Activated CD8-positive, alpha-beta T cell treated with anti-CD3 and anti-CD28 coated beads for 36 hours (primary cell): ENCODE measurements at regions not wholly inside any gene's neighbourhood (a gene's known extent, or its start where the extent isn't known, plus 50 kb on each side); places are given as distances from the start of the nearest gene placed in this dataset.

Experiments used
- ATAC-seq: fragments of 200-7000 bp; cut with Tn5 transposase; one replicate; pipeline ENCODE4 v1.10.0; 2021; ENCODE audit warnings: mild to moderate bottlenecking, moderate library complexity
- CTCF ChIA-PET: fragments of 350-600 bp; sonication (Branson Sonifier 250); formaldehyde crosslinking; loops from one replicate; lab custom pipeline; 2021; ENCODE audit warnings: antibody characterized with exemption; lab: Charles Lee
- POLR2A ChIA-PET: fragments of 350-600 bp; sonication (Branson Sonifier 250); formaldehyde crosslinking; loops from one replicate; lab custom pipeline; 2021; ENCODE audit warnings: antibody characterized with exemption; lab: Charles Lee
- DNase-seq: peaks from one replicate; pipeline ENCODE4 v3.0.0-alpha.2; 2020
- H3K27ac Mint-ChIP-seq: one replicate; pipeline ENCODE4 v1.8.0; 2021; ENCODE audit warnings: mild to moderate bottlenecking, mixed read lengths
- H3K27me3 Mint-ChIP-seq: one replicate; pipeline ENCODE4 v1.8.0; 2021; ENCODE audit warnings: mixed read lengths
- H3K36me3 Mint-ChIP-seq: one replicate; pipeline ENCODE4 v1.8.0; 2021; ENCODE audit warnings: low read depth, mixed read lengths
- H3K4me1 Mint-ChIP-seq: one replicate; pipeline ENCODE4 v1.8.0; 2021; ENCODE audit warnings: low read depth, mixed read lengths
- H3K4me3 Mint-ChIP-seq: one replicate; pipeline ENCODE4 v1.8.0; 2021; ENCODE audit warnings: mild to moderate bottlenecking, moderate library complexity, mixed read lengths
- H3K9me3 Mint-ChIP-seq: one replicate; pipeline ENCODE4 v1.8.0; 2021; ENCODE audit warnings: mixed read lengths
- CTCF ChIP-seq: fragments of 200-600 bp; IDR thresholded peaks from one replicate; pipeline ENCODE4 v1.8.0; 2022; ENCODE audit warnings: antibody characterized with exemption, mild to moderate bottlenecking
- intact Hi-C: fragments of 100-400 bp; cut with micrococcal nuclease; formaldehyde crosslinking; loops from one replicate; pipeline ENCODE4 v1.10.0; 2022

- Mint-ChIP-seq H3K27me3 (no peaks in the 10 kb centered on the region), H3K4me1 (no peaks in the 10 kb centered on the region), H3K4me3 (no peak overlapping the region), H3K27ac (no peak overlapping the region), H3K36me3 (no peaks in the 10 kb centered on the region), H3K9me3 (no peaks in the 10 kb centered on the region)
- DNase-seq (no peak), ATAC-seq (no peak)
- TF ChIP-seq CTCF, result no peak
- intact Hi-C loops, result no loop called here
- POLR2A ChIA-PET, result no interaction called here
- CTCF ChIA-PET, result no interaction called here
Measured at GRCh38 chr11:109229682-109230081, 192.3 kb upstream of the C11orf87 start.

GRCh38 chr11:109236188-109236587 is 185.8 kb upstream of the C11orf87 start:
- no peak for TF ChIP-seq CTCF
- ATAC-seq (no peak), DNase-seq (no peak)
- no peaks in the 10 kb centered on the region for H3K36me3 Mint-ChIP-seq
- intact Hi-C loops, result no loop called here
- H3K27ac Mint-ChIP-seq, result no peak overlapping the region
- H3K4me3 Mint-ChIP-seq, result no peak overlapping the region
- peaks cover 1% of the 10 kb centered on the region for H3K27me3 Mint-ChIP-seq
- H3K4me1 Mint-ChIP-seq, result no peaks in the 10 kb centered on the region
- no peaks in the 10 kb centered on the region for H3K9me3 Mint-ChIP-seq
- ChIA-PET POLR2A (no interaction called here), CTCF (no interaction called here)

- Mint-ChIP-seq H3K27me3 (peaks cover 1% of the 10 kb centered on the region), H3K4me1 (no peaks in the 10 kb centered on the region), H3K27ac (no peak overlapping the region), H3K4me3 (no peak overlapping the region), H3K36me3 (no peaks in the 10 kb centered on the region), H3K9me3 (no peaks in the 10 kb centered on the region)
- TF ChIP-seq CTCF, result no peak
- no peak for ATAC-seq
- no peak for DNase-seq
- CTCF ChIA-PET, result no interaction called here
- POLR2A ChIA-PET, result no interaction called here
- intact Hi-C loops, result no loop called here
Measured at GRCh38 chr11:109236696-109237095, 185.3 kb upstream of the C11orf87 start.

- ChIA-PET POLR2A (no interaction called here), CTCF (no interaction called here)
- intact Hi-C loops, result no loop called here
- Mint-ChIP-seq H3K36me3 (no peaks in the 10 kb centered on the region), H3K4me1 (no peaks in the 10 kb centered on the region), H3K27ac (no peak overlapping the region), H3K4me3 (no peak overlapping the region), H3K9me3 (no peaks in the 10 kb centered on the region), H3K27me3 (peaks cover 1% of the 10 kb centered on the region)
- TF ChIP-seq CTCF, result no peak
- no peak for ATAC-seq
- no peak for DNase-seq
Measured at GRCh38 chr11:109237636-109238035, 184.4 kb upstream of the C11orf87 start.

- no peak for ATAC-seq
Measured at GRCh38 chr11:109241988-109242536, 179.9 kb upstream of the C11orf87 start.

More at GRCh38 chr11:109241988-109242536, 179.9 kb upstream of the C11orf87 start:
- Mint-ChIP-seq H3K4me3 (no peak overlapping the region), H3K27ac (no peak overlapping the region), H3K27me3 (peaks cover 1% of the 10 kb centered on the region), H3K36me3 (no peaks in the 10 kb centered on the region), H3K9me3 (no peaks in the 10 kb centered on the region), H3K4me1 (no peaks in the 10 kb centered on the region)
- ChIA-PET POLR2A (no interaction called here), CTCF (no interaction called here)
- no peak for TF ChIP-seq CTCF
- intact Hi-C loops, result no loop called here
- no peak for DNase-seq
